ENCODE measurements at regions not wholly inside any gene's neighbourhood (a gene's known extent, or its start where the extent isn't known, plus 50 kb on each side); places are given as distances from the start of the nearest gene placed in this dataset.

DNA sequence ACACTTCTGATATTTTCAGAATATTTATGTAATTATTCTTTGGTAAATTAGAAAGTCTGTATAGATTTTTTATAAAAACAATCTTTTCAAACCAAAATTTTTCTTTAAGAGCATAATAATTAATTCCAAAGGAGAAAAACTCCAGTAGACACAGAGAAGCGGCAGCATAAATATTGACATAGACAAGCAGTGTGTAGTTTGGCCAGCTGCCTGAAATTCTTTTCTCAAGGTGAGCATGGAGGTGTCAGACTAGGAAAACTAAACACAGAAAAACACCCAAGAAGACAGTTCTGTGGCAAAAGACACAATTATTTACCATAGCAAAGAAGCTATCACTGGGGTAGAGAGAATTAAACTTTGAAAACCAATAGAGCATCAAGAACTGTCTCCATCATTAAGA, 82.4 kb downstream of the KLF6 start:
- H3K9ac ChIP-seq (ENCODE audit: insufficient read depth, low read length): no peak overlapping the region
- H3K27me3 ChIP-seq (ENCODE audit: control insufficient read depth, insufficient read depth, low read length): peaks cover under 1% of the 10 kb centered on the region
- H3K4me1 ChIP-seq (ENCODE audit: control insufficient read depth, extremely low read depth, insufficient read depth, low read length): no peaks in the 10 kb centered on the region
- H3K9me3 ChIP-seq (ENCODE audit: control insufficient read depth, insufficient read depth, low read depth, low read length): no peaks in the 10 kb centered on the region
- TF ChIP-seq EZH2 (IDR thresholded peaks at IDR 0.05; ENCODE audit: low read length, missing control alignments) (no peak), CTCF (conservative IDR thresholded peaks at IDR 0.05 in 1 of 2, IDR thresholded peaks at IDR 0.05 in 1 of 2; ENCODE audit: low read depth in 1 of 2, low read length in 2 of 2) (no peak)
- no peaks in the 10 kb centered on the region for H4K20me1 ChIP-seq (ENCODE audit: control insufficient read depth, extremely low read depth, insufficient read depth, low read length)
- no peak overlapping the region for H3K4me3 ChIP-seq (replicated peaks in 1 of 4; ENCODE audit: control extremely low read depth in 1 of 4, insufficient read depth in 1 of 4, low read depth in 3 of 4, low read length in 4 of 4)
- no peak overlapping the region for H2AFZ ChIP-seq (ENCODE audit: low read length)
- H3K4me2 ChIP-seq (ENCODE audit: extremely low read depth, insufficient read depth, low read length): no peak overlapping the region
- H3K36me3 ChIP-seq (ENCODE audit: control insufficient read depth, insufficient read depth, low read length): no peaks in the 10 kb centered on the region
- no peak for DNase-seq (ENCODE audit: low read depth in 2 of 2)
- no peaks in the 10 kb centered on the region for H3K79me2 ChIP-seq (ENCODE audit: control insufficient read depth, insufficient read depth, low read length)
- H3K27ac ChIP-seq (ENCODE audit: insufficient read depth, low read length): no peak overlapping the region

GRCh38 chr10:3702056-3702546, 82.9 kb downstream of the KLF6 start:
- Histone ChIP-seq H3K9me3 (ENCODE audit: control insufficient read depth, insufficient read depth, low read depth, low read length) (no peaks in the 10 kb centered on the region), H3K4me2 (ENCODE audit: extremely low read depth, insufficient read depth, low read length) (no peak overlapping the region), H3K27ac (ENCODE audit: insufficient read depth, low read length) (no peak overlapping the region), H4K20me1 (ENCODE audit: control insufficient read depth, extremely low read depth, insufficient read depth, low read length) (no peaks in the 10 kb centered on the region), H3K4me1 (ENCODE audit: control insufficient read depth, extremely low read depth, insufficient read depth, low read length) (no peaks in the 10 kb centered on the region), H3K9ac (ENCODE audit: insufficient read depth, low read length) (no peak overlapping the region), H3K27me3 (ENCODE audit: control insufficient read depth, insufficient read depth, low read length) (peaks cover 2% of the 10 kb centered on the region), H3K79me2 (ENCODE audit: control insufficient read depth, insufficient read depth, low read length) (no peaks in the 10 kb centered on the region), H2AFZ (ENCODE audit: low read length) (no peak overlapping the region), H3K4me3 (replicated peaks in 1 of 4; ENCODE audit: control extremely low read depth in 1 of 4, insufficient read depth in 1 of 4, low read depth in 3 of 4, low read length in 4 of 4) (no peak overlapping the region), H3K36me3 (ENCODE audit: control insufficient read depth, insufficient read depth, low read length) (no peaks in the 10 kb centered on the region)
- no peak for DNase-seq (ENCODE audit: low read depth in 2 of 2)
- TF ChIP-seq EZH2 (IDR thresholded peaks at IDR 0.05; ENCODE audit: low read length, missing control alignments) (no peak), CTCF (conservative IDR thresholded peaks at IDR 0.05 in 1 of 2, IDR thresholded peaks at IDR 0.05 in 1 of 2; ENCODE audit: low read depth in 1 of 2, low read length in 2 of 2) (no peak)

DNA sequence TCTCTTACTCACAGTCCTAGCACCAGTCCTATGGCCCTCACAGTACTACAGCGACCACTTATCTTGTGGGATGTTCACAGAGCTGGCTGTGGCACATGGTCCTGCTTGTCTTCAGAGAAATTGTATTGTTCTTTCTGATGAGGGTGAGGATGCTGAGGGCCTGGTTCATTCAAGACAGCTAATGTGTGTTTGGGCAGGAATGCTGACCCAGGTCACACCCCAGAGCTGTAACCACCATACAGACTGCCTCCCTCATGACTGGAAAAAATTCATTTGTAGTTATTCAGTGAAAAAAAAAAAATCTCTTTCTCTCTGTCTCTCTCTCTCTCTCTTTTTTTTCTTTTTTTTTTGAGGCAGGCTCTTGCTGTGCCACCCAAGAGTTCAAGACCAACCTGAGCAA, 83.5 kb downstream of the KLF6 start:
- TF ChIP-seq CTCF (conservative IDR thresholded peaks at IDR 0.05 in 1 of 2, IDR thresholded peaks at IDR 0.05 in 1 of 2; ENCODE audit: low read depth in 1 of 2, low read length in 2 of 2) (no peak), EZH2 (IDR thresholded peaks at IDR 0.05; ENCODE audit: low read length, missing control alignments) (no peak)
- H3K79me2 ChIP-seq (ENCODE audit: control insufficient read depth, insufficient read depth, low read length): no peaks in the 10 kb centered on the region
- H3K27ac ChIP-seq (ENCODE audit: insufficient read depth, low read length): no peak overlapping the region
- no peak overlapping the region for H3K9ac ChIP-seq (ENCODE audit: insufficient read depth, low read length)
- no peak overlapping the region for H3K4me2 ChIP-seq (ENCODE audit: extremely low read depth, insufficient read depth, low read length)
- DNase-seq (ENCODE audit: low read depth in 2 of 2): peak in 1 of 2 donors; percentile 60
- H4K20me1 ChIP-seq (ENCODE audit: control insufficient read depth, extremely low read depth, insufficient read depth, low read length): no peaks in the 10 kb centered on the region
- H3K9me3 ChIP-seq (ENCODE audit: control insufficient read depth, insufficient read depth, low read depth, low read length): no peaks in the 10 kb centered on the region
- H2AFZ ChIP-seq (ENCODE audit: low read length): no peak overlapping the region
- H3K36me3 ChIP-seq (ENCODE audit: control insufficient read depth, insufficient read depth, low read length): no peaks in the 10 kb centered on the region
- no peaks in the 10 kb centered on the region for H3K4me1 ChIP-seq (ENCODE audit: control insufficient read depth, extremely low read depth, insufficient read depth, low read length)
- H3K27me3 ChIP-seq (ENCODE audit: control insufficient read depth, insufficient read depth, low read length): peaks cover 2% of the 10 kb centered on the region
- H3K4me3 ChIP-seq (replicated peaks in 1 of 4; ENCODE audit: control extremely low read depth in 1 of 4, insufficient read depth in 1 of 4, low read depth in 3 of 4, low read length in 4 of 4): no peak overlapping the region
